GM18858 (cell line): ENCODE measurements at regions not wholly inside any gene's neighbourhood (a gene's known extent, or its start where the extent isn't known, plus 50 kb on each side); places are given as distances from the start of the nearest gene placed in this dataset.

ENCODE experiments used
- ATAC-seq: cut with Tn5 transposase; IDR thresholded peaks from one replicate; pipeline ENCODE4 v1.9.1; 2021; ENCODE audit not compliant: unreplicated experiment

- no peak for ATAC-seq
These were observed 235.7 kb upstream of the KCNMB2 start for GRCh38 chr3:178300441-178300959.

DNA sequence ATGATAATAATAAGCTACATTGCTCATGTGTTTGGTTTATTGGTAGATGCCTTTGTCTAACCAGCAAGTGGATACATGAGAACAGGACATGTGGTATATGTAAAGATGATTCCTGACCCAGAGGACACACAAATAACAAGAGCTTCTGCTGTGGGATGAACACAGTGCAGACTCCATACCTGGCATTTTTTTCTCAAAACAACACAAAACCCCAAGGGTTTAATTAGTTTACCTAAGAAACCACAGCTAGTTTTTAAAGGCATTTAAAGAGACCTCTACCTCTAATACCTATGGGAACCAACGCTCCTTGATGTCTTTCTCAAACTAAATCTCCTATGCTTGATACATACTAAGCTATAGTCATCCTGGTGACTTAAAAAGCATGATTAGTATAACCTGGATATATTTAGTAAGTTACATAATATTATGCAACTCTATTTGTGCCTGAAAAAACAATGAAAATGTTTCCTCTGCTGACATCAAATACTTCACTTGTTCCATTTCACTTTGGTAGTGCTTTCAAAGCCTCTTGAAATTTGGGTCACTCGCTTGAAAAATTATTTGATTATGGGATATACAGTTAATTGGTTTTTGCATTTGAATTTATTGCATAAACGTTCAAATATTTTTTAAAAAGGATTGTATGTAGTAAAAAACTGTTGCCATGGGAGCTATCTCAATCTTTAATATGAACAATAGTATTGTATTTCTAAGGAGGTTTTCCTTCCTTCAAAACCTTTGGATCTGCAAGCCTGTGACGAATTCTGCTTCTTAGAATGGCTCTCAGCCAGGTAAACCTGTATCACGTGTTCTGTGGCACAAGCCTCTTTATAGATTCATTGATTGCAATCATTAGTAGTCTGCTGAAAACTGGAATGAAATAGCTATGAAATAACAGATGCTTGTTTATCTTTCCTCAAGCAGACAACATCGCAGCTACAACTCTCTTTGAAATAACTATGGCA lies 233.0 kb upstream of the KCNMB2 start:
- ATAC-seq: no peak

- ATAC-seq: no peak
These were observed 231.3 kb upstream of the KCNMB2 start for GRCh38 chr3:178304758-178305467.

DNA sequence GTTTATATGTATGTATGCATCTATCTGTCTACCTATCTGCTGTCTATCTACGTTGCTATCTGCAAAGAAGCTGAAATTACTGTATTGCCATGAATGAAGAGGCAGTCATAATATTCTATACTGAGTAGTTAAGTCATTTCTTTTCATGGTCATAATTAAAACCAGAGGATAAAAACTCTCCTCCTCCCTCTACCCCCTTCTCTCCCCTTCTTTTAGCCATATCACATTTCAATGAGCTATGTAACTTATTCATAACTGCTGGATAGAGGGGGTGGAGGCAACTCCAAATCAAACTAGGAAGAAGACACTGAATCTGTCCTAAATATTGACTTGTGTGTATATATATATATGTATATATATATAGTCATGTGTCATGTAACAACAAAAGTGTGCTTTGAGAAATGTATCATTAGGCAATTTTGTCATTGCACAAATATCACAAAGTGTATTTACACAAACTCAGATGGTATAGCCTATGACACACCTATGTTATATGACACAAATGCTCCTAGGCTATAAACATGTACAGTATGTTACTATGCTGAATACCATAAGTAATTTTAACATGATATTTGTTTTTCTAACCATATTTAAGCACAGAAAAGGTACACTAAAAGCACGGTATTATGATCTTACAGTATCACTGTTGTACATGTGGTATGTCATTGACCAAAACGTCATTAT lies 229.7 kb upstream of the KCNMB2 start:
- ATAC-seq: no peak

DNA sequence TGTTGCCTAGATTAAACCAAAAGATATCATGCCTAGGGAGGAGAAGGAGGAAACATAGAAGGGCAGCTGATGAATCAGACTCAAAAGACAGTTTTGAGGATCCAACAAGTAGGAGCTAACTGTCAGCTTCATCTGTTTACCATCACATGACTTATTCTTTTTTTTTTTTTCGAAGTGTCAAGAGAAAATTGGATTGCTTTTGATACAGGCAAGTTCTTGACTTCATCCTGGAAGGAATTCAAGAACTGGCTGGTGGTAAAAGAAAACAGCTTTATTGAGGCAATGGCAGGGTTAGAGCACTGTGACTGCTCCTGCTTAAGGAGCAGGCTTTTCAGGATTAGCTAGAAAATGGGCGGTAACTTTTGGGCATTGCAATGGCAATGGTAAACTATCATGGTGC lies 227.5 kb upstream of the KCNMB2 start:
- ATAC-seq: no peak

GRCh38 chr3:178310949-178311348 lies 225.3 kb upstream of the KCNMB2 start:
- ATAC-seq: no peak

DNA sequence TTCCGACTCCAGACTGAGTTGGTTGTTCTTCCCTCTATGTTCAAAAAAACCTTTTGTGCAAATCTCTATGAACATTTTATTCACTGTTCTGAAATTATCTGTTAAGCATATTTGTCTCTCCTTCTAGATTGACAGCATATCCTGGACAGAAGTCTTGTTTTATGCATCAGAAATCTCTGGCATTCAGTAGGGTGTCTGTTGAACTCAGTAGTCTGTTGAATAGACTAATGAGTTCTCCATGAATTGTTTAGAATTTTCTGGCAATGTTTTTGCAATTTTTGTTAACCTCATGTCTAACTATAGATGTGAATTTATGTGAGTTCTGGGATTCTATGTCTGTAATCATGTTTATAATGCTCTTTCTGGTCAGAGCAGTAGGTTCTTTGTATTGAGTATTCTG lies 222.5 kb upstream of the KCNMB2 start:
- no peak for ATAC-seq

- no peak for ATAC-seq
These were observed 217.9 kb upstream of the KCNMB2 start for GRCh38 chr3:178318340-178318739.

- ATAC-seq: no peak
These were observed 217.1 kb upstream of the KCNMB2 start for GRCh38 chr3:178318941-178319816.

DNA sequence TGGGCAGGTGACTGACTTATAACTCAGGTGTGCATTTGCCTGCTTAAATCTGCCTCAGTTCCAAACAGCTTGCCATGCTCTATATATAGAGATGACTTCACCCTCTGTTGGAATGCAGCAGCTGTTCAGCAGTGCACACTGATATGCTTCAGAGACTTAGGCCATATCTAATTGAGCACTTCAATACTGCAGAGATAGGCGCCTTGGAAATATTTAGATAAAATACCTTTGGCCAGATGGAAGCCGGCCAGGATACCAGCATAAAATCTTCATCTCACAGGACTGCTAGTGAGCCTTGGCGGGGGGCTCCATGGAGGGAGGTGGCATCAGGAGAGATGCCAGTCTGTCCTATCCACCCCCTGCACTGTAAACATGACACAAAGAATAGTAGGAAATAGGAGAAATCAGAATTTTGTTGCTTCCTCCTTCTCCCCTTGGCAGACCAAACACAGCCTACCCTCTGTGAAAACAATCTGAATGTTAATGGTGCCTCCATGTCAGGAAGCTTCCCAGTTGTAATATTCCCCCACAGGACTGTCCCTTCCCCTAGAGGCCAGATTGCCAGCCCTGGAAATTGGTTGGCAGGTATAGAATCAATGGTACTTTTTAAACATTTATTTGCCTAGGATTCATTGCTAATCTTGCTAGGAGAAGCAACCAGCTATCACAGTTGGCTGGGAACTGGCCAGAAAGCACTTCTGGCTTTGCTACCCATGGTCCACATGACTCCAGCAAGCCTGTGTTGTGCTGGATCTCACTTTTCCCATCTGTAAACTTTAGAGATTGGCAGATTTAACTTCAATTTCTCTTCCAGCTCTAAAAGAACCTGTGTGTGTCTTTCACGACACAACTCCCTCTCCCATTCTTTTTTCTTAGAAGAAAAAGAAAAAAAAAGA lies 215.5 kb upstream of the KCNMB2 start:
- no peak for ATAC-seq

- ATAC-seq: no peak
These were observed 211.9 kb upstream of the KCNMB2 start for GRCh38 chr3:178324356-178324755.

DNA sequence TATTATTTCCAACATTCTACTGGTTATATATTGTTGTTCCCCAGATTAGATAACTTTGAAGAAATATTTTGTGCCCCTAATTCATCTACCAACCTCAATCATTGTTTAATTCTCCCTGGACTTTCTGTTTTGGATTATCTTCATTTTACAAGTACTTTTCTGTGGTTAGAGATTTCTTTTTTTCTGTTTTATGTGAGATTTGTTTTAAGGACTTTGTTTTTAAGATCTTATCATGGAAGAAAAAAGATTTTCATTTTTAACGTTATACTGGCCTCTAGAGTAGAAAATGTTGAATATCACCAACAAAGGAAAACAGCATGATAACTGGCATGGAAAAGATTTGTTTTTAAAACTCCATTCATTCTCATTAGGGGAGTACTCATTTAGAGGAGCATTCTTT lies 210.9 kb upstream of the KCNMB2 start:
- ATAC-seq: no peak

- no peak for ATAC-seq
These were observed 206.3 kb upstream of the KCNMB2 start for GRCh38 chr3:178329936-178330335.

GRCh38 chr3:178334239-178334638 lies 202.0 kb upstream of the KCNMB2 start:
- ATAC-seq: no peak

GRCh38 chr3:178336336-178336735 lies 199.9 kb upstream of the KCNMB2 start:
- ATAC-seq: no peak

- no peak for ATAC-seq
These were observed 195.7 kb upstream of the KCNMB2 start for GRCh38 chr3:178340506-178340905.

- ATAC-seq: no peak
These were observed 194.6 kb upstream of the KCNMB2 start for GRCh38 chr3:178341636-178342035.

DNA sequence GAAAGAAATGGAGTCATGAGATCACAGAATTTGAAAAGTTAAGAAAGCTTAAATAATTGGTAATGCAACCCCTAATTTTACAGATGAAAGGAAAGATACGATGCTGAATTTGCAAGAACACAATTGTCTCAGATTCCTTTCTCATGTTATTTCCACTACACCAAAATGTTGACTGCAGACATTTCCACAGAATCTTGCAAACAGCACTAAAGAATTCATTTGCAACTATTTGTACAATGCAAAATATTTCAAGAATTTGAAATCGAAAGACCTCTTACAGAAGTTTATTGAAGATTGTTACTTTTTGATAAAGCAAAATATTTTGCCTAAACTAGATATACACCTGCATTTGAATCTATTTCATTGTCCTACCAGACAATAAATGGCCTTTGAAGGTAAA lies 194.1 kb upstream of the KCNMB2 start:
- no peak for ATAC-seq

- ATAC-seq: no peak
These were observed 192.7 kb upstream of the KCNMB2 start for GRCh38 chr3:178343433-178344038.
